GM12891 (cell line): ENCODE measurements at regions not wholly inside any gene's neighbourhood (a gene's known extent, or its start where the extent isn't known, plus 50 kb on each side); places are given as distances from the start of the nearest gene placed in this dataset.

Source experiments
- DNase-seq: peaks from one replicate; pipeline ENCODE4 v3.0.0; 2011; ENCODE audit warnings: low spot score; ENCODE audit not compliant: insufficient read length
- FAIRE-seq: peaks from 2 replicates; lab custom pipeline; 2011; peaks lifted over from hg19 to GRCh38; lab: Jason Lieb, UNC
- PAX5 ChIP-seq: IDR thresholded peaks from 2 replicates; pipeline ENCODE4 v1.6.1; 2011; ENCODE audit warnings: low read length, moderate library complexity, mild to moderate bottlenecking; ENCODE audit not compliant: insufficient read depth, severe bottlenecking
- POLR2A ChIP-seq: IDR thresholded peaks from 2 replicates; pipeline ENCODE4 v1.6.1; 2011; ENCODE audit warnings: low read depth, low read length, control low read depth
- POLR2AphosphoS5 ChIP-seq: IDR thresholded peaks from 2 replicates; pipeline ENCODE4 v1.6.1; 2011; ENCODE audit warnings: low read depth, low read length, control low read depth
- POU2F2 ChIP-seq: IDR thresholded peaks from 2 replicates; pipeline ENCODE4 v1.6.1; 2011; ENCODE audit warnings: low read depth, mild to moderate bottlenecking, control low read depth, low read length, moderate library complexity
- SPI1 ChIP-seq: IDR thresholded peaks from 2 replicates; pipeline ENCODE4 v1.6.1; 2011; ENCODE audit warnings: low read depth, low read length, control low read depth
- TAF1 ChIP-seq: IDR thresholded peaks from 2 replicates; pipeline ENCODE4 v1.6.1; 2011; ENCODE audit warnings: low read depth, low read length, control low read depth

DNA sequence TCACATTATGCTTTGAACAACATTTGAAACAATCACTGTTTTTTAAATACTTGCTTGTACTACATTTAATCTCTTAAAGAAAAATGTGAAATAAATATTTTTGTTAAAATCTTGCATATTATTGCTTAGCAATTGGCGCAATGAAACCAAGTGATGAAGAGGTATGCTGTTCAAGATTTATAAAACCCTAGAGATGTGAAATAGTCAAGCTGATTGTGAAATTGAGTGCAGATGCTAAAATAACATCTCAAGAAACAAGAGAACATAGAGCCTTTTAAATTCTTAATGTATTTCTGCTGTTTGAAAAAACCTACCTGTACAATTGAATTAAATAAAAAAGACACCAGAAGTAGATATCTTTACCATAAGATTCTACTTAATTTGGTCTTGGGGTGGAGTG, 179.2 kb upstream of the MCHR2 start:
- DNase-seq, result no peak
- no peak for FAIRE-seq
- TF ChIP-seq SPI1 (no peak), POLR2A (no peak), PAX5 (no peak), POLR2AphosphoS5 (no peak), TAF1 (no peak), POU2F2 (no peak)

DNA sequence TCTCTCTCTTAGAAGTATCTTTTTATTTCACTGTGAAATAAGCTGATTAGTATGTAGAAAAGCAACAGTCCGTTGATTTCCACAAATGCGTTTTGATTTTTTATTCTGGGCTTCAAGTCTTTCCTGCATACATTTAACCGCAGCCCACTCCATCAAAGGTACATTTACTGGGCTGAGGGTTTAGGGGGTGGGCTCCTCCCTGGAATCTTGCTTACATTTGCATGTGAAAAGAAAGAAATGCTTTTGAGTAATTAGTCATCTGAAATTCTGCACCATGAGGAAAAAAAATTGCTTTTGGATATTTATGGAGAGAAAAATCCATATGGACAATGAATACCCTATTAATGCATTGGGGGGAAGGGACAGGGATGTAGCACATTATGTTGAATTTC, 178.3 kb upstream of the MCHR2 start:
- FAIRE-seq (no peak), DNase-seq (no peak)

DNA sequence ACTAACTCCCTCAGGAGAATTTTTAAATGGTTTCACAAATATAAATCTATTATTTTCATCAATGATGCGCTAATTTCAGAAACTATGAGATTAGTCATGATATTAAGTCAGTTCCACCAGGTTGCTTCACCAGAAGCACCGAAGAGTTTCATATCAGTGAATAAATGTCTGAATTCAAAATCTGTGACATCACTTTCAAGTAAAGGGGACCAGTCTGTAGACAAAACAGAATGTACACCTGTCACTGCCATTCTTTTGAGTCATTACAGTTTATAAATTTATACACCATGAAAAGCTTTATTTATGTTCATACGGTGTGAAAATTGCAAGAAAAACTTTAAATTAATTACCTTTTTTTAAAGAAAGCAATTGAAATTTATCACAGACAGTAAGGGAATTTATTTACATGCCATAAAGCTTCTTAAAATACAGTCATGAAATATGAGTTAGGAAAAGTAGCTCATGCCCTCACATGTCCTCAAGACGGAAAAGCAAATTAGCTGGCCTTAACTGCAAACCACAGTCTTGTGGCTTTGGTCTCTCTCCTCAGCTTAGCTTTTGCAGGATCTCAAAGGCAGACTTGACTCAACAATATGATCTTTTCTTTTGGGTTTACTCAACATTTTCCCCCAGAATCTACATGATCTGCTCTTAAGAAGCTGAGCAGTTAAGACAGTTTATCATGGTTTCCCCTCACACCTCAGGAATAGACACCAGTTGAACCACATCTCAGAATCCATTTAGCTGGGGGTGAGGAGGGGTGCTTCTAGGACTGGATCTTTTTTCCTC, 177.7 kb upstream of the MCHR2 start:
- FAIRE-seq, result no peak
- TF ChIP-seq POLR2A (no peak), POU2F2 (no peak), PAX5 (no peak), POLR2AphosphoS5 (no peak), SPI1 (no peak), TAF1 (no peak)
- no peak for DNase-seq

More for the DNA sequence above, 178.3 kb upstream of the MCHR2 start:
- TF ChIP-seq POLR2A (no peak), SPI1 (no peak), TAF1 (no peak), POU2F2 (no peak), POLR2AphosphoS5 (no peak), PAX5 (no peak)

DNA sequence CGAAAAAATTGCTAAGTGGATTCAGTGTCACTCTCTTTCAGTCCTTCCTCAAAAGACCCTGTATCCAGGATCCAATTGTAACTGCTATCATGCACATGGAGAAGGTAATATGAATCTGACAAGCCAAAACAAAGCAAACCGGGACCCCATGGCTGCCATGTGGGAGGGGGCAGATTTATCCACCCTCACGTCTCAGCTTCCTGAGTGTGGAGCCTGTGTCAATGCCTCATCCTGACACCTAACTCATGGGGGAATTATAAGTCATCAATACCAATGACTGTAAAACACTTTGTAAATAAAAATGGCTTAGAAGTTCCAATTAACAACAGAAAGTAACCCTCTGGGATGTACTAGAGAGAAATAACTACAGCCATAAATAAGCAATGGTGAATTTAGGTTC, 174.1 kb upstream of the MCHR2 start:
- FAIRE-seq, result no peak
- TF ChIP-seq POLR2AphosphoS5 (no peak), TAF1 (no peak), POU2F2 (no peak), POLR2A (no peak), SPI1 (no peak), PAX5 (no peak)
- no peak for DNase-seq

DNA sequence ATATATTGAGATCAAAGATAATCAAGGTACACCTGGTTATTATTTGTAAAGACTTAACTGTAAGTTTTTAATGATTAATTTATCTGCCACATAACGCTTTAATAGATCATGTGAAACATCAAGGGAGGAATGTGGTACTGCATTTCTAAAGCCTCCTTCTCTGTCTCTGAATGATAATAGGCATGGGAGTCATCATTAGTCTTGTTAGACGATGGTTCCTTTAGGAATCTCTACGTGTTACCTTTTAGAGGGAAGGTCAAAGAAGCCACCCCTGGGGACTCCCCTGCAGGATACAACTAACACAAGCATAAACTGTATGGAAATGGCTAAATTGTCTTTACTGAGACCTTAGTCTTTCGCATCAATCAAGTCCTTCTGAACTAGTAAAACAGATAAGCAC, 173.6 kb upstream of the MCHR2 start:
- FAIRE-seq (no peak), DNase-seq (no peak)
- TF ChIP-seq TAF1 (no peak), SPI1 (no peak), POLR2A (no peak), POU2F2 (no peak), POLR2AphosphoS5 (no peak), PAX5 (no peak)

DNA sequence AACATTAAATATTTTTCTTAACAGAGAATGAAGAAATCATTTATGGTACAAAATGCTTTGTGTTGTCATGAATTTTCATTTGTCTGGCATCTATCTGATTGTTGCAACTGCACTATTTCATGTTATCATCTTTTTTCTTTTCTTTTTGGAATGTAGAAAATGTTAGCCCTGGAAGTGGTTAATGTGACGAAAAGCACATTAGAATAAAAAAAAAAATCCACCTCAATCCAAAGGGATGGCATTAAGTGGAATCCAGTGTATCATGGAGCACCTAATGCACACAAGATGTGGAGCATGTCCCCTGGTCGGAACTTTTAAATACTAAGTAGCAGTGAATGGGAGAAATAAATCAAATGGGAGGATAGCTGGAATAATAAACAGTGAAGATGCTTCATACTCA, 172.9 kb upstream of the MCHR2 start:
- DNase-seq, result no peak
- TF ChIP-seq SPI1, result no peak
- TF ChIP-seq POU2F2, result no peak
- no peak for TF ChIP-seq TAF1
- no peak for TF ChIP-seq POLR2AphosphoS5
- no peak for TF ChIP-seq PAX5
- no peak for TF ChIP-seq POLR2A
- no peak for FAIRE-seq

DNA sequence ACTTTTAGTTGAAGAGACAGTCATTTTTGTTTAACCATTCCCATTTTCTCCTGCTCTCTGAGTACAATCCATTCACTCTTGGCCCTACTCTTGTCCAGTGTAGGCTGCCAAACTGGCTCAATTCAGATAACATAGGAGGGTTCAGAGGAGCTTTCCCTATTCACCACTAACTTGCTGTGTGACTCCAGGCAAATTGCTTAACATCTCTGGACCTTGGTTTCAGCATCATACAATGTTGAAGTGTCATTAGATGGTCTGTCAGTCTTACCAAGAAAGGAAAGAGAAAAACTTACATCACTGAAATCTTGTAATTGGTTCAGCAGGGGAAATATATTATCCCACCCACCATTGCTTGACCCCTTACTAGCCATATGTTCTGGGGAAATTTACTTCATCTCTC, 171.4 kb upstream of the MCHR2 start:
- FAIRE-seq, result no peak
- TF ChIP-seq PAX5, result no peak
- no peak for TF ChIP-seq POU2F2
- no peak for TF ChIP-seq POLR2A
- no peak for TF ChIP-seq TAF1
- TF ChIP-seq POLR2AphosphoS5, result no peak
- no peak for TF ChIP-seq SPI1
- no peak for DNase-seq

DNA sequence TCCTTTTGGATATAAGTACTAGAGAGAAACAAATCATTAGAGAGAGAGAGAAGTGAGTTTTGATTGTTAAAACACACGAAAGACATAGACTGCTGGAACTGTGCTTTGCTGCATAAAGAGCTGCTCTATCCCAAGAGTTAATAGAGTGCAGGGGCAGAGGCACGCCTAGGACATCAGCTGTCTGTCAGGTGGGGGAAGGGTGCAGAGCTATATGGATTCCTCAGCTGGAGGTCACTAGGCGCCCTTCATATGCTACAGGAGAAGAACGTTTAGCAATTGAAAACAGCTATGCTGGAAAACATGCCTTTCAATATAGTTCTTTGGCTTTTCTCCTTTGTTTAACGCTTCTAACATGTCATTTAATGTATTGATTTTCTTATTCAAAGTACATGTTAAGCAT, 169.0 kb upstream of the MCHR2 start:
- FAIRE-seq, result no peak
- no peak for DNase-seq
- TF ChIP-seq PAX5 (no peak), POU2F2 (no peak), POLR2AphosphoS5 (no peak), TAF1 (no peak), POLR2A (no peak), SPI1 (no peak)

DNA sequence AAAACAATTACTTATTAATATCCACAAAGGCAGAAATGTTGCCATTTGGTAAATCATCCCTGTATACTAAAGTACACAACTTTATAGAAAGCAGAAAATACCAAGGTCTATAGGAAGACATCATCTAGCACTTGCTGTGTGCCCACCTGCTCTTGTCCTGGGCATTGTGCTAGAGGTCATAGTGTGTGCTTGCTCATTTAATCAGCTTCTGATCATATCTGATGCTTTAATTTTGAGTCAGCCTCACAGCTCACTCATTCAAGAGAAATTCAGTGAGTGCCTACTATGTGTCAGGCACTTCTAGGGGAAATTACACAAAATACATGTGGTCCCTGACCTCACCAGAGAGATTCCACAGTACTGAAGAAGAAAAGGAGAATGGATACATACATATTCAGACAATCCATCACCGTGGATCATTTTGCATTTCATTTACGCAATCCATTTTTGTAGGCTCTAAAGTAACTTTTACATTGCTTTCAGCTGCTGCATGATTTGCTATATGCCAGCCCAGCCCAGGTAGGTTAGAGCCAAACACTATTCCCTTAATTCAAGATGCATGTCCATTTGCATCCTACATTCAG, 167.9 kb upstream of the MCHR2 start:
- TF ChIP-seq POLR2A (no peak), PAX5 (no peak), POLR2AphosphoS5 (no peak), TAF1 (no peak), POU2F2 (no peak), SPI1 (no peak)
- FAIRE-seq (no peak), DNase-seq (no peak)

DNA sequence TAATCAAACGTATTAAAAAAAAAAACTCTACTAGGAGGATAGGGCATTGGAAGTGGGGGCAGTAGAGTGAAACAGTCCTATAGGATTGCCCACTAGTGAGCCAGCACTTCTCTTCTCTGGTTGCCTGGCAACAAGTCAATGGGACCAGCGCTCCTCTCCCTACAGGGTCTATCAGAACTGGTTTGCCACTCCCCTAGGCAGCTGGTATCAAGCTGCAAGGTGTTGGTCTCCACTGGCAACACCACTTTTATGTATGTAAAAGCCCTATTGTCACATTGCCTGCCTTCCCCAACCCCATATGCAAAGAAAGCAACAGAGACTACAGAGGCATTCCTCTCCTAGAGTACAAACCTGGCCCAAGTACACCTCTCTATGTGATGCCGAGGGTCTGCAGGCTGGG, 166.9 kb upstream of the MCHR2 start:
- no peak for TF ChIP-seq POLR2A
- no peak for TF ChIP-seq TAF1
- no peak for TF ChIP-seq SPI1
- TF ChIP-seq PAX5, result no peak
- TF ChIP-seq POLR2AphosphoS5, result no peak
- no peak for TF ChIP-seq POU2F2
- no peak for FAIRE-seq
- DNase-seq, result no peak
